Dermis microvascular lymphatic vessel endothelial cell (primary cell): ENCODE measurements at regions not wholly inside any gene's neighbourhood (a gene's known extent, or its start where the extent isn't known, plus 50 kb on each side); places are given as distances from the start of the nearest gene placed in this dataset.
A peak's percentile ranks its signal among the peaks of the same experiment; 100 is the strongest.

Experiments
- DNase-seq, 2 donors: peaks; one replicate each; pipeline versions ENCODE4 v3.0.0 to v3.0.0-alpha.2; 2010; ENCODE audit warnings: low read depth in 2 of 2

- DNase-seq, result no peak
These were observed 442.4 kb upstream of the SGCG start for GRCh38 chr13:22738357-22738756.

- no peak for DNase-seq
These were observed 440.5 kb upstream of the SGCG start for GRCh38 chr13:22740264-22740663.

- no peak for DNase-seq
These were observed 435.9 kb upstream of the SGCG start for GRCh38 chr13:22744688-22745452.

- DNase-seq, result no peak
These were observed 431.8 kb upstream of the SGCG start for GRCh38 chr13:22748866-22749577.

- DNase-seq, result no peak
These were observed 431.2 kb upstream of the SGCG start for GRCh38 chr13:22749626-22750025.

GRCh38 chr13:22757530-22758120 is 423.2 kb upstream of the SGCG start:
- no peak for DNase-seq

- DNase-seq, result no peak
These were observed 422.5 kb upstream of the SGCG start for GRCh38 chr13:22758245-22758644.

- no peak for DNase-seq
These were observed 419.1 kb upstream of the SGCG start for GRCh38 chr13:22761709-22762108.

GRCh38 chr13:22765547-22765946 is 415.2 kb upstream of the SGCG start:
- no peak for DNase-seq

GRCh38 chr13:22770891-22771290 is 409.9 kb upstream of the SGCG start:
- DNase-seq, result no peak

GRCh38 chr13:22773465-22773864 is 407.3 kb upstream of the SGCG start:
- no peak for DNase-seq

GRCh38 chr13:22776394-22777186 is 404.2 kb upstream of the SGCG start:
- DNase-seq, result no peak

- no peak for DNase-seq
These were observed 403.6 kb upstream of the SGCG start for GRCh38 chr13:22777207-22777606.

GRCh38 chr13:22789027-22789593 is 391.7 kb upstream of the SGCG start:
- no peak for DNase-seq

- DNase-seq, result no peak
These were observed 390.9 kb upstream of the SGCG start for GRCh38 chr13:22789916-22790315.

- DNase-seq, result no peak
These were observed 387.1 kb upstream of the SGCG start for GRCh38 chr13:22793598-22794134.

GRCh38 chr13:22800526-22801401 is 380.0 kb upstream of the SGCG start:
- DNase-seq, result no peak

- peak in 1 of 2 donors; percentile 1 for DNase-seq
These were observed 379.3 kb upstream of the SGCG start for GRCh38 chr13:22801402-22802003.

GRCh38 chr13:22812793-22813192 is 368.0 kb upstream of the SGCG start:
- DNase-seq, result no peak
